GM12878 (cell line): ENCODE measurements at regions not wholly inside any gene's neighbourhood (a gene's known extent, or its start where the extent isn't known, plus 50 kb on each side); places are given as distances from the start of the nearest gene placed in this dataset.
"Not testable (repeated sequence)": the region's sequence is repeated elsewhere in the genome, so short reads cannot be mapped to it uniquely, and the experiment has no call there.

ENCODE experiments used
- ATAC-seq: fragments of 200-7000 bp; cut with Tn5 transposase; 3 replicates; pipeline ENCODE4 v1.9.1; 2020; ENCODE audit warnings: mild to moderate bottlenecking, moderate library complexity
- BruUV-seq: library from RNA; stranded (reverse); fragments of 400-500 nt; replicated peaks from 2 replicates; lab custom pipeline; 2021; lab: Mats Ljungman, UMichigan
- CTCF ChIA-PET: fragments of 300-600 bp; sonication (Branson Sonifier 250); formaldehyde crosslinking; extraction: SDS; loops from one replicate; lab custom pipeline; 2021; ENCODE audit warnings: inconsistent platforms; lab: Yijun Ruan, JAX
- POLR2A ChIA-PET: fragments of 350-600 bp; formaldehyde crosslinking; extraction: SDS; loops from one replicate; lab custom pipeline; 2021; ENCODE audit warnings: inconsistent platforms; lab: Charles Lee
- RAD21 ChIA-PET: fragments of 300-600 bp; sonication (Branson Sonifier 250); formaldehyde crosslinking; loops from one replicate; lab custom pipeline; 2023; ENCODE audit warnings: antibody characterized with exemption; ENCODE audit not compliant: unreplicated experiment; lab: Charles Lee
- SMC1A ChIA-PET: fragments of 300-600 bp; sonication (Branson Sonifier 250); formaldehyde crosslinking; loops from one replicate; lab custom pipeline; 2023; ENCODE audit not compliant: unreplicated experiment, uncharacterized antibody; lab: Charles Lee
- DNase-seq: peaks from one replicate; pipeline ENCODE4 v3.0.0-alpha.2; 2011; ENCODE audit warnings: low read depth, low spot score
- FAIRE-seq: peaks from 3 replicates; lab custom pipeline; 2011; peaks lifted over from hg19 to GRCh38; lab: Jason Lieb, UNC
- H2AFZ ChIP-seq: 2 replicates; pipeline ENCODE4 v1.6.0; 2011; ENCODE audit warnings: low read depth, low read length, control low read depth; ENCODE audit not compliant: control insufficient read depth
- H3K27ac ChIP-seq: 2 replicates; pipeline ENCODE4 v1.5.1; 2011; ENCODE audit warnings: control low read depth; ENCODE audit not compliant: control insufficient read depth, insufficient read depth
- H3K27me3 ChIP-seq, 2 experiments: replicated peaks in 1 of 2; 2 replicates each; pipeline versions ENCODE4 v1.6.0 to v1.6.1; 2011; ENCODE audit warnings: low read length in 1 of 2; ENCODE audit not compliant: control insufficient read depth in 2 of 2, insufficient read depth in 2 of 2
- H3K36me3 ChIP-seq, 2 experiments: 2 replicates each; pipeline ENCODE4 v1.5.1; 2011; ENCODE audit warnings: low read length in 1 of 2; ENCODE audit not compliant: control insufficient read depth in 2 of 2, insufficient read depth in 2 of 2
- H3K4me1 ChIP-seq: 2 replicates; pipeline ENCODE4 v1.6.1; 2011; ENCODE audit warnings: mild to moderate bottlenecking, low read length, moderate library complexity, mixed read lengths; ENCODE audit not compliant: control insufficient read depth, insufficient read depth
- H3K4me2 ChIP-seq: 2 replicates; pipeline ENCODE4 v1.6.0; 2011; ENCODE audit warnings: control low read depth; ENCODE audit not compliant: control insufficient read depth, insufficient read depth
- H3K4me3 ChIP-seq: fragments of 200-600 bp; sonication (generic); 2 replicates; pipeline ENCODE4 v1.5.1; 2016
- H3K79me2 ChIP-seq: 2 replicates; pipeline ENCODE4 v1.6.0; 2011; ENCODE audit warnings: low read length; ENCODE audit not compliant: control insufficient read depth, insufficient read depth
- H3K9ac ChIP-seq: 2 replicates; pipeline ENCODE4 v1.8.0; 2011; ENCODE audit warnings: low read length, control low read depth, mixed read lengths; ENCODE audit not compliant: control insufficient read depth, insufficient read depth
- H3K9me3 ChIP-seq: replicated peaks from 3 replicates; pipeline ENCODE4 v1.5.1; 2011; ENCODE audit warnings: mild to moderate bottlenecking, low read length; ENCODE audit not compliant: control insufficient read depth, insufficient read depth
- H4K20me1 ChIP-seq: 2 replicates; pipeline ENCODE4 v1.6.0; 2011; ENCODE audit not compliant: control insufficient read depth, insufficient read depth
- WGBS: methylation state at CpG from one replicate; pipeline ENCODE4 v1.1.6; 2016; ENCODE audit warnings: low lambda C conversion rate; ENCODE audit not compliant: insufficient replicate concordance, insufficient coverage; ENCODE audit errors: missing lambda C conversion rate; 5-methylcytosine and 5-hydroxymethylcytosine counted together
- in situ Hi-C: fragments of 300-500 bp; cut with MboI; formaldehyde crosslinking; loops from 9 replicates; pipeline ENCODE4 v1.14.3; 2018; ENCODE audit warnings: mixed read lengths
- intact Hi-C: fragments of 100-400 bp; cut with micrococcal nuclease; formaldehyde crosslinking; loops from one replicate; pipeline ENCODE4 v1.14.2; 2022; ENCODE audit not compliant: unreplicated experiment

DNA sequence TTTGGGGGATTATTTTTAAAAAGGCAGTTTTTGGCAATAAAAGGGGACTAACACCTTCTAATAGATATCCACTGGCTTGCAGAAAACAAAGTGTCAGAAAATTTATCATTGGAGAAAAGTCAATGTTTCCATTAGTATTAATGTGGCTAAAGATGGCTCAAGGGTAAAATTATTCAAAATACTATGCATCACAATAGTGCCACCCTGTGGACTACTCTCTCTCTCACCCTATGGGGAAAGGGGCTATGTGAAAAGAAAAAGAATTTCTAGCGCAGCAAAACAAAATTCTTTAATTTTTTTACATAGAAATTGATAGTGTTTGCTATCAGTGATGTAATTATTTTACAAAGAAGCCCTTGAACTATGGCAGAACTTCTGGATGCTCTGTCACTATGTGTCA lies 856.5 kb downstream of the KCNJ18 start:
- BruUV-seq, intact Hi-C loops, H3K79me2 ChIP-seq, CTCF ChIA-PET, FAIRE-seq, H3K4me1 ChIP-seq, H3K27ac ChIP-seq, DNase-seq, H3K36me3 ChIP-seq, H3K4me3 ChIP-seq, RAD21 ChIA-PET, H3K9me3 ChIP-seq, H4K20me1 ChIP-seq, in situ Hi-C loops, SMC1A ChIA-PET, H2AFZ ChIP-seq, ATAC-seq, H3K9ac ChIP-seq, POLR2A ChIA-PET, H3K4me2 ChIP-seq, H3K27me3 ChIP-seq: not testable (repeated sequence)
- 70% methylated on average over 1 of the region's 1 CpG for WGBS

DNA sequence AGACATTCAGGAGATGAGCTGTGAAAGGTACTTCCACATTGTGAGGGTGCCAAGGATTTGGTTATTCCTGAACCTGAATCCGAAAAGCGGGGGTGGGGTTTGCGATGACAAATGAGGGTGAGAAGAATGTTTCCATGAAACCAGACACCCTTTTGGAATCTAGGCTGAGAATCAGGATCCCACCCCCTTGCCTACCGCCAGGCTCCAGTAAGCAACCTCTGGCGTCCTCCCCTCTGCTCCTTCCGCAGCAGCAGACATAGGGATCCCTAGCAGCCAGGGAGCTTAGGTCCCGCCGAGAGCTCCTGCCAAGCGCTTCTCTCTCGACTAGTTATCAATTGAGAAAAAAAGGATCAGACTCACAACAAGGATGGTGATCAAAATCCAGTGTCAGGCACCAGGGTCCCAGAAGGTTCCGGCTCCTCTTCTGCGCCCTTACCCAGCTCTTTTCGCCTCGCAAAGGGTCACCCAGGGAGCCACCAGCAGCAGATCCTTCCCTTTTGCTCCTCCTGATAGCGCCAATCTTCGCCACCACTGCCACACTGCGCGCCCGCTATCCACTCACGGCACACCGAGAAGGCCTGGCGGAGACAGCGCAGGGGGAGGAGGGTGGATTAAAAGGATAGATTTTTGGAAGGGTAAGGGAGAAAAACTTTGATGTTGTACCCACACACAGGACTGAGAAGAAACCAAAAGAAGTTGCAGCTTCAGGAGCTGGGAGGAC lies 859.5 kb downstream of the KCNJ18 start:
- H3K4me3 ChIP-seq, H3K4me1 ChIP-seq, H3K27ac ChIP-seq, intact Hi-C loops, in situ Hi-C loops, ATAC-seq, H3K9ac ChIP-seq, H3K4me2 ChIP-seq, H3K36me3 ChIP-seq, H3K27me3 ChIP-seq, BruUV-seq, FAIRE-seq, H4K20me1 ChIP-seq, POLR2A ChIA-PET, DNase-seq, CTCF ChIA-PET, H3K79me2 ChIP-seq, H2AFZ ChIP-seq, H3K9me3 ChIP-seq, RAD21 ChIA-PET, SMC1A ChIA-PET: not testable (repeated sequence)
- 54% methylated on average over 23 of the region's 23 CpGs for WGBS
